Hindlimb muscle (tissue), 1 donor: ENCODE measurements at regions not wholly inside any gene's neighbourhood (a gene's known extent, or its start where the extent isn't known, plus 50 kb on each side); places are given as distances from the start of the nearest gene placed in this dataset.
"Not testable (repeated sequence)": the region's sequence is repeated elsewhere in the genome, so short reads cannot be mapped to it uniquely, and the experiment has no call there.

Experiments used
- DNase-seq: peaks from one replicate; pipeline ENCODE4 v3.0.0-alpha.2; 2013

DNA sequence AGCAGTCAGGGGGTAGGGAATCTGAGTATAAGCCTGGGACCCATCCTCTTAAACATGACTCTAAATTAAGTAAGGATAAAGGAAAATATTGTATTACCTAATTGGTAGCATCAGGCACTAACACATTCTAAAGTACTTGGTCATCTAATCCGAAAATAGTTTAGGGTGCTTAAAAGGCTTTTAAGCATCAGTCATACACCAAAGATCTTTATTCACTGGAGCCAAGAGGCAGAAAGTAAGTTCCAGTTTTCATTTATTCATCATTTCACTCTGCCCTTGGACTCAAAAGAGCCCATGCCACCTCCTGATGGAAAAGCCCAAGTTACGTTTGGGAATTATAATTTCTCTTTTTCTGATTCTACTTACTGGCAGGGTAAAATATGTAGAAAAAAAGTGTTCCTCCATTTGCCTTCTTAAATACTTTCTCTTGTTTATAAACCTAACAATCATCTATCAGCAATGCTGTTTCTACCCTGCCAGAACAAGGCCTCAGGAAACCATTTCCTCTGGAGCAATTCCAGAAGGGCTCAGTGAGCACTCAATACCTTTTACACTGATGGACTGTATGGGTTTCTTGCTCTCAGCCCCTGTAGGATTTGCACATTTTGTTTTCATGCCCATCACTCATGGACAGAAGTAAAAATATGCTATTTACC is 120.1 kb upstream of the SLC5A12 start:
- DNase-seq: peak; percentile 32

- DNase-seq: peak; percentile 36
Measured at GRCh38 chr11:26842478-26843282, 120.8 kb upstream of the SLC5A12 start.

- DNase-seq: no peak
Measured at GRCh38 chr11:26843539-26843938, 121.7 kb upstream of the SLC5A12 start.

DNA sequence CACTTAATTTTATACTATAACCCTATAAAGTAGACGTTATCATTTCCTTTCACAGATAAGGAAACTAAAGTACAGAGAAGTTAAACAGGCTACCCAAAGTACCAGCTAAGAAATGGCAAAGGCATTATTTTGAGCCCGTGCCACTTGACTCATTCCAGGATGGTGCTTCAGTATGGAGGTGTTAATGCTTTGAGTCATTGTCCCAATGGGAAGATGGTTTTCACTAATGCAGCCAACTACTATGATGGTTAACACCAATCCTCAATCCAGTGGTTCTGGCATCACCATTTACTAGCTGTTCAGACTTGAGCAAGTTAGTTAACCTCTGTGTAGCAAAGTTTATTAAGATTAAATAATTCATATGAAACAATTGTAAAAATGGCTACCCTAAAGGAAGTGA is 123.1 kb upstream of the SLC5A12 start:
- DNase-seq: no peak

GRCh38 chr11:26846227-26846626 is 124.4 kb upstream of the SLC5A12 start:
- DNase-seq: no peak

GRCh38 chr11:26847459-26847858 is 125.6 kb upstream of the SLC5A12 start:
- peak; percentile 34 for DNase-seq

- DNase-seq: no peak
Measured at GRCh38 chr11:26847977-26848376, 126.1 kb upstream of the SLC5A12 start.

DNA sequence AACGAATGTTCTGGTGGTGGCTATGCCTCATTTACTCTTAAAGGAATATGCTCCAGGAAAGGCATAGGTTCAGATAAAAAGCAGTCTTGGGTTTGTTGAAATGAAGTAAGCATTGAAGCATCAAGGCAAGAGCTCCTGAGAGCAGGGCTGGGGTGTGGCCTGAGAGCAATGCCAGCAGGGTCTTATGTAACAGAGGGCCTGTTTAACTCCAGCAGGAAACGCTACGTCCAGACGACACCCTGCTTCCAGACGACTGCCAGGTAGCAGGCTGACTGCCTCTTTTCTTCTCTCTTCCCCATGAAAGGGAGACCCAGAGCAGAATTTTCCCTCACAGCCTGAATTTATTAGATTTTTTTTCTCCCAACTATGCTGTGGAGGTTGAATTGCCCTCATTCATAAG is 127.2 kb upstream of the SLC5A12 start:
- peak; percentile 16 for DNase-seq

DNA sequence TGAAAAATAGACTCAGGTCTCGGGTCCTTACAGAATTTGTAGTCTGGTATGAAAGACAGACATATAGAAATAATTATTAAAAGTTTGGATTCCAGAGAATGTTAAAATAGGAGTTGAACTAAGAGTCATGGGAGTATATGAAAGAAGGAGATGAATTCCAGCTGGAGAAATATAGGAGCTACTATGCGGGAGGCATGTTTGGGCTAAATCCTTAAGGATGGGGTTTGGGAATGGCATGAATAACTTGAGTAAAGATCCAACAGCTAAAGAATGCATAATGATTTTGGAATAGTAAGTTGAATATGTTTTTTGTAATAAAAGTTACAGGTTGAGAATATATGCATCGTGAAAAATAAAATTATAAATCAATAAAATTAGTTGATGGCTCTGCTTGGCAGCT is 129.4 kb upstream of the SLC5A12 start:
- DNase-seq: no peak

GRCh38 chr11:26851696-26852095 is 129.8 kb upstream of the SLC5A12 start:
- no peak for DNase-seq

- no peak for DNase-seq
Measured at GRCh38 chr11:26858098-26858497, 135.8 kb upstream of the FIBIN start.

- DNase-seq: peak; percentile 23
Measured at GRCh38 chr11:26859416-26859815, 134.5 kb upstream of the FIBIN start.

DNA sequence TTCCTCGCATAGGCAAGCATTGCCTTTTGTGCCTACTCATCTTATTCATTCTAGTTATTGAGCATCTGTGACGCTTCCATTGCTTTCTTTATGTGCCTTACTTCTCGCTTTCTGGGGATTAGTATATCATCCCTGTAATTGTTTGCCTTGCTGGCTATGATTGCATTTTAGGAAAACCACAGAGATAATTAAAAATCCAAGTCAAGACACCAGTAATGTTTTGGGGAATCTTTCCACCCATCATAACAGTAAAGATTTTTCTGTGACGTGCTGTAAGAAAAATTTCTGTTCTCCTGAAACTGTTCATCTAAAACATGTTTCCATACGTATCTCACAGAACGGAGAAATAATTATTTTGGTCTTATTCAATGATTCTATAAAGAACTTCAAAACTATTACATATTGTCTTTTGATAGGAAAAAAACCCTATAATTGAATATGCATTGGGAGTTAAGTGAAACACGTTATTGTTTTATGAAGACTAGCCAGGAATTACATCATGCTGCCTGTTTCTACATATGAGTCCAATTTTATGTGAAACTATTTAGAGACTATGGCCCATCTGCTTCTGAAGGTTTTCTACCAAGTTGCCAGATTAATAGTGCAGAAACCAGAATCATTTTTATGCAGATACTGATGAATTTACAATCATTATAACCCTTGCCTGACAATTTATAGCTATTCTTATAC is 133.7 kb upstream of the FIBIN start:
- DNase-seq: peak; percentile 69

GRCh38 chr11:26860895-26861294 is 133.0 kb upstream of the FIBIN start:
- DNase-seq: no peak

DNA sequence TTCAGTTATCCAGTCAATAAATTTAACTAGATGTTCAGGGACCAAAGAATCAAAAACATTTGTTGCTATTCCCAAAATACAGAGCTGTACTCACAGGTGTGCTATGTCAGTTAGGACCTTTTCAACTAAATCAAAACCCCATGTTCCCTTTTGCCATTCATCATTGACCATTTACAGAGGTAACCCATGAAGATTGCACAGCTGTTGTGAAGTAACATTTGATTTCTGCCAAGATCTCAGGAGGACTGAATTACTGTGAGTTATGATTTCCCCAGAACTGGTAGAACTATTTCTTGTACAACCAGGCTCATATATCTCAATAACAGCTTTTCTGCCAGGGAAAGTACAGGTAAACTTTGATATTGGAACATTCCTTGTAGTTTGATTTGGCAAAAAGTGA is 131.1 kb upstream of the FIBIN start:
- DNase-seq: no peak

GRCh38 chr11:26865703-26866102 is 128.2 kb upstream of the FIBIN start:
- no peak for DNase-seq

DNA sequence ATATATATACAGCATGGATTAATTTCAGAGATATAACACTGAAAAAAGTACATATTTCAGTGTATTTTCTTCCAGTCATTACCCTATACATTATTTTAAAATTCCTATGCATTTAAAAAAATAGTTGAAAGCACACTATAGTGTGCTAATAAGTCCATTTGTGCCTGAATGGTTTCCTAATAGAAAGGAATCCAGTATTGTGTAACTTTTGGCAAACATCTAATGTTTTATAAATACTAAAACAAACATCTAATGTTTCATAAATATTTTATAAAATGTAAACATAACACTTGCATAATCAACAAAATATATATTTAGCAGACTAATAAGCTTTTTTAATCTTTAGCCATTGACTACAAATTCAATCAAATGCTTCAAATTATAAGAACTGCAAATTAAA is 126.6 kb upstream of the FIBIN start:
- DNase-seq: no peak

- no peak for DNase-seq
Measured at GRCh38 chr11:26878959-26879581, 114.8 kb upstream of the FIBIN start.

- not testable (repeated sequence) for DNase-seq
Measured at GRCh38 chr11:26882363-26882880, 111.5 kb upstream of the FIBIN start.

- DNase-seq: no peak
Measured at GRCh38 chr11:26891501-26891900, 102.4 kb upstream of the FIBIN start.

GRCh38 chr11:26896719-26897118 is 97.2 kb upstream of the FIBIN start:
- DNase-seq: no peak

DNA sequence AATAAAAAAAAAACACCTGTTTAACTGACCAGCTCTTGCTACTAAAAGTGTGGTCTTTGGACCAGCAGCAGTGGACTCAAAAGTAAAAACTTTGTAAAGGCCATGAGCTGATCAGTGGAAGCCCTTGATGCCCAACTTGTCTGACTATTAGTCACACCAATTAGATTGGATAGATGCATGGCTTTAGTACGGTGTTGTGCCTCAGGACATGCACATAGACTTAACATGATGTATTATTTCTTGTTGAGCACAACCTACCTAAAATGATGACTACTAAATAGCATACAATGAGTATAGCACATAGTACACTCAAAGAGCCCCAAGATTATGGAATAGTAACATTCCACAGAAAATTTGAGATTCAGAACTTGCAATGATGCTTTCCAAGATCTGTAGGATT is 95.1 kb upstream of the FIBIN start:
- DNase-seq: no peak

DNA sequence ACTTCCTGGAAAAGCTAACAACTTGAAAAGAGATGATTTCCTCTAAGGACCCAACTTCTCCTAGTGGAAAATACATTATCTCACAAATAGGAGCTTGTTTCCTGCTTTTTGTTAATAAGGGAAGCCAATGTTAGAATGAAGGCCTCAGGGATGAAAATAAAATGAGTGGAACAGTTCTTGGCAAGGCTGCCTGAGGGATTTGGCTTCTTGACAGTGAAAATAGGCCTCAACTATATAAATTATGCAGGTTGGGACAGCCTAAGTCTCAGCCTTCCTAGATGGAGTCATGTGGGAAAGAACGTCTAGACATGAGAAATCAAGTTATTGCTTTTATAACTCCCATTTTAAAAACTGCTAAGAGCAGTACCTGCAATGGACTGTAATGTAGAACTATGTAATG is 92.8 kb upstream of the FIBIN start:
- DNase-seq: peak; percentile 82
